ENCODE measurements at regions not wholly inside any gene's neighbourhood (a gene's known extent, or its start where the extent isn't known, plus 50 kb on each side); places are given as distances from the start of the nearest gene placed in this dataset.

DNA sequence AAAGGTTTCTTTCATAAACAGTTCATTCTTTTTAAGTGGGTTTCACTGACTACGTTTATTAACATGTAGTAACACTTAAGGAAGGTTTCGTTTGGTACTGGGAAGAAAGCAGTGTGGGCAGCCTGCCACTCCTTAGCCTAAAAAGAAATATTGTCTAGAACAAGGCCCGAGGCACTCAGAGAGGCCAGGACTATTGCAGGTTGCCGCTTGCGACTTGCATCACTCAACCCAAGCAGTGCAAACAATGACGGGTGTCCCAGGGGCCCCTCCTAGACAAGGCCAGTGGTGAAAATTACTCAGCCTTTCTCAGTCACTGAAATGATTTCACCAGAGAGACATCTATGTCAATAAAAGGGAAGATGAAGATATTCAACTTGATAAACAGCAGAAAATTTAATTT is 243.9 kb downstream of the SNX13 start:
- TF ChIP-seq, protein P1, sequence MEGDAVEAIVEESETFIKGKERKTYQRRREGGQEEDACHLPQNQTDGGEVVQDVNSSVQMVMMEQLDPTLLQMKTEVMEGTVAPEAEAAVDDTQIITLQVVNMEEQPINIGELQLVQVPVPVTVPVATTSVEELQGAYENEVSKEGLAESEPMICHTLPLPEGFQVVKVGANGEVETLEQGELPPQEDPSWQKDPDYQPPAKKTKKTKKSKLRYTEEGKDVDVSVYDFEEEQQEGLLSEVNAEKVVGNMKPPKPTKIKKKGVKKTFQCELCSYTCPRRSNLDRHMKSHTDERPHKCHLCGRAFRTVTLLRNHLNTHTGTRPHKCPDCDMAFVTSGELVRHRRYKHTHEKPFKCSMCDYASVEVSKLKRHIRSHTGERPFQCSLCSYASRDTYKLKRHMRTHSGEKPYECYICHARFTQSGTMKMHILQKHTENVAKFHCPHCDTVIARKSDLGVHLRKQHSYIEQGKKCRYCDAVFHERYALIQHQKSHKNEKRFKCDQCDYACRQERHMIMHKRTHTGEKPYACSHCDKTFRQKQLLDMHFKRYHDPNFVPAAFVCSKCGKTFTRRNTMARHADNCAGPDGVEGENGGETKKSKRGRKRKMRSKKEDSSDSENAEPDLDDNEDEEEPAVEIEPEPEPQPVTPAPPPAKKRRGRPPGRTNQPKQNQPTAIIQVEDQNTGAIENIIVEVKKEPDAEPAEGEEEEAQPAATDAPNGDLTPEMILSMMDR (conservative IDR thresholded peaks at IDR 0.05; ENCODE audit: low read length), result no peak
- no peak for TF ChIP-seq EZH2phosphoT487 (IDR thresholded peaks at IDR 0.05; ENCODE audit: borderline replicate concordance, low read depth, low read length)

Data from OCI-LY7 (cell line).